ACHN (cell line): ENCODE measurements at regions not wholly inside any gene's neighbourhood (a gene's known extent, or its start where the extent isn't known, plus 50 kb on each side); places are given as distances from the start of the nearest gene placed in this dataset.

ENCODE experiments used
- DNase-seq: peaks from one replicate; pipeline ENCODE4 v3.0.0-alpha.2; 2015
- in situ Hi-C: cut with HindIII; loops from 2 replicates; pipeline ENCODE4 v1.10.0; 2017; ENCODE audit warnings: low sequenced_read_pairs, low pct_ligation_motif_present, low pct_unique_long_range_greater_than_20kb

GRCh38 chr22:49243335-49243734 is 584.3 kb downstream of the BRD1 start:
- in situ Hi-C loops: no loop called here
- no peak for DNase-seq

- in situ Hi-C loops: no loop called here
- no peak for DNase-seq
These were observed 585.2 kb downstream of the BRD1 start for GRCh38 chr22:49242480-49242879.

- DNase-seq: no peak
- in situ Hi-C loops: no loop called here
These were observed 586.4 kb downstream of the BRD1 start for GRCh38 chr22:49241174-49241851.

- in situ Hi-C loops: no loop called here
- DNase-seq: no peak
These were observed 587.2 kb downstream of the BRD1 start for GRCh38 chr22:49240472-49240871.

- no peak for DNase-seq
- in situ Hi-C loops: no loop called here
These were observed 587.7 kb downstream of the BRD1 start for GRCh38 chr22:49240016-49240380.

GRCh38 chr22:49239264-49240015 is 588.2 kb downstream of the BRD1 start:
- in situ Hi-C loops: no loop called here
- no peak for DNase-seq

- no peak for DNase-seq
- in situ Hi-C loops: no loop called here
These were observed 589.2 kb downstream of the BRD1 start for GRCh38 chr22:49238181-49239141.

GRCh38 chr22:49237703-49238102 is 590.0 kb downstream of the BRD1 start:
- DNase-seq: no peak
- in situ Hi-C loops: no loop called here

GRCh38 chr22:49237279-49237678 is 590.4 kb downstream of the BRD1 start:
- no peak for DNase-seq

GRCh38 chr22:49236541-49237075 is 591.1 kb downstream of the BRD1 start:
- in situ Hi-C loops: no loop called here
- no peak for DNase-seq

More at GRCh38 chr22:49237279-49237678, 590.4 kb downstream of the BRD1 start:
- in situ Hi-C loops: no loop called here

- DNase-seq: no peak
- in situ Hi-C loops: no loop called here
These were observed 592.0 kb downstream of the BRD1 start for GRCh38 chr22:49235463-49236300.

GRCh38 chr22:49234459-49234858 is 593.2 kb downstream of the BRD1 start:
- in situ Hi-C loops: no loop called here
- no peak for DNase-seq

- DNase-seq: no peak
- in situ Hi-C loops: no loop called here
These were observed 594.1 kb downstream of the BRD1 start for GRCh38 chr22:49233507-49234100.

- no peak for DNase-seq
- in situ Hi-C loops: no loop called here
These were observed 595.2 kb downstream of the BRD1 start for GRCh38 chr22:49232319-49233067.

GRCh38 chr22:49230194-49230577 is 597.5 kb downstream of the BRD1 start:
- in situ Hi-C loops: no loop called here
- DNase-seq: no peak

- in situ Hi-C loops: no loop called here
- DNase-seq: no peak
These were observed 598.0 kb downstream of the BRD1 start for GRCh38 chr22:49229483-49230193.
